Mucosa of descending colon (tissue), 3 donors: ENCODE measurements at regions not wholly inside any gene's neighbourhood (a gene's known extent, or its start where the extent isn't known, plus 50 kb on each side); places are given as distances from the start of the nearest gene placed in this dataset.

Experiments
- ATAC-seq: fragments of 200-7000 bp; cut with Tn5 transposase; one replicate; pipeline ENCODE4 v1.9.1; 2020; ENCODE audit warnings: mild to moderate bottlenecking, moderate library complexity
- DNase-seq, 3 donors: peaks; one replicate each; pipeline ENCODE4 v3.0.0-alpha.2; 2020
- H3K36me3 ChIP-seq: fragments of 200-600 bp; one replicate; pipeline ENCODE4 v1.8.0; 2021; ENCODE audit warnings: low read depth, mild to moderate bottlenecking
- H3K4me1 ChIP-seq: fragments of 200-600 bp; one replicate; pipeline ENCODE4 v1.8.0; 2021; ENCODE audit warnings: low read depth, mild to moderate bottlenecking
- H3K4me3 ChIP-seq: fragments of 200-600 bp; one replicate; pipeline ENCODE4 v1.8.0; 2021; ENCODE audit warnings: mild to moderate bottlenecking
- H3K9me3 ChIP-seq: fragments of 200-600 bp; one replicate; pipeline ENCODE4 v1.8.0; 2021; ENCODE audit warnings: mild to moderate bottlenecking
- intact Hi-C, 2 donors: fragments of 100-400 bp; cut with DNase I in 1 of 2; cut with micrococcal nuclease in 1 of 2; formaldehyde crosslinking; loops; one replicate each; pipeline versions ENCODE4 v1.11.0 to v1.11.1; 2022; cut with DNase I, micrococcal nuclease
- TF ChIP-seq, protein P1 (sequence below): fragments of 200-600 bp; IDR thresholded peaks from one replicate; pipeline ENCODE4 v1.8.0; 2022; ENCODE audit warnings: antibody characterized with exemption, mild to moderate bottlenecking
- donor health status: DM: no; HTN: no; CAD: no; lungs with moderate emphysema.
- donor health status: DM: no; HTN: no; CAD: no.
- donor health status: DM: no; HTN: yes; CAD: no.

DNA sequence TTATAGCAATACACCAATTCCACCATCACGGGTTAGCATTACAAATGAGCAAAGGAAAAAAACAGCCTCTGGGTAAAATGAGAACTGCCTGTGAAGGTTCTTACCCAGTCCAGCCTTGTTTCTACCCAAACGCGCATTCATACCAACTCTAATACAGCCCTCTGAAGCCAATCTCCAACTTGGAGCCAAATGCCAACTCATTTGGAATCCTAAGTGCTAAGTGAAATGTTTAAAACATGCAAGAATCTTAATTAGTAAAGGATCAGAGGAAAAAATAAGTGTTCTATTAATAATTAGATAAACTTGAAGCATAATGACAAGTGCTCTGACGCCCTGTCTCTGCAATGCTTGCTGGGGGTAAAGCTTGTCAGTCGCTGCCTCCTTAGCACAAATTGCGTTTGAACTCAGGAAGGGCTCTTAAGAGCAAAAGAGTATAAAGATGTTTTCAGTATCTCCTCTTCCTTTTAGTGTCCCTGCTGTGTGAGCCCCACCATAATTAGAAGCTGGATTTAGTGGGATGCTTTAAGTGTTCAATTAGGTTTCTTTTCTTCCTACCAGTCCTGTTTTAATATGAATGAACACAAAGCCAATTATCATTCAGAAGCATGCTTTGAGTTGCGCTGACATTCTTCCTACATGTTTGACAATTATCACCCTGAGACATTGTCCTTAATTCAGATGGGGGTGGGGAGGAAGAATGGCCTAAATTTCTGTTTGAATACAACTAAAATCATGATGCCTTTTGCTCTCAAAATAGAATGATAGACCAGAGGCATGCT, 537.6 kb downstream of the DTWD2 start:
- DNase-seq (no peak), ATAC-seq (no peak)
- TF ChIP-seq, protein P1, sequence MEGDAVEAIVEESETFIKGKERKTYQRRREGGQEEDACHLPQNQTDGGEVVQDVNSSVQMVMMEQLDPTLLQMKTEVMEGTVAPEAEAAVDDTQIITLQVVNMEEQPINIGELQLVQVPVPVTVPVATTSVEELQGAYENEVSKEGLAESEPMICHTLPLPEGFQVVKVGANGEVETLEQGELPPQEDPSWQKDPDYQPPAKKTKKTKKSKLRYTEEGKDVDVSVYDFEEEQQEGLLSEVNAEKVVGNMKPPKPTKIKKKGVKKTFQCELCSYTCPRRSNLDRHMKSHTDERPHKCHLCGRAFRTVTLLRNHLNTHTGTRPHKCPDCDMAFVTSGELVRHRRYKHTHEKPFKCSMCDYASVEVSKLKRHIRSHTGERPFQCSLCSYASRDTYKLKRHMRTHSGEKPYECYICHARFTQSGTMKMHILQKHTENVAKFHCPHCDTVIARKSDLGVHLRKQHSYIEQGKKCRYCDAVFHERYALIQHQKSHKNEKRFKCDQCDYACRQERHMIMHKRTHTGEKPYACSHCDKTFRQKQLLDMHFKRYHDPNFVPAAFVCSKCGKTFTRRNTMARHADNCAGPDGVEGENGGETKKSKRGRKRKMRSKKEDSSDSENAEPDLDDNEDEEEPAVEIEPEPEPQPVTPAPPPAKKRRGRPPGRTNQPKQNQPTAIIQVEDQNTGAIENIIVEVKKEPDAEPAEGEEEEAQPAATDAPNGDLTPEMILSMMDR: no peak
- intact Hi-C loops: no loop called here
- Histone ChIP-seq H3K9me3 (no peaks in the 10 kb centered on the region), H3K36me3 (no peaks in the 10 kb centered on the region), H3K4me3 (no peak overlapping the region), H3K4me1 (no peaks in the 10 kb centered on the region)

DNA sequence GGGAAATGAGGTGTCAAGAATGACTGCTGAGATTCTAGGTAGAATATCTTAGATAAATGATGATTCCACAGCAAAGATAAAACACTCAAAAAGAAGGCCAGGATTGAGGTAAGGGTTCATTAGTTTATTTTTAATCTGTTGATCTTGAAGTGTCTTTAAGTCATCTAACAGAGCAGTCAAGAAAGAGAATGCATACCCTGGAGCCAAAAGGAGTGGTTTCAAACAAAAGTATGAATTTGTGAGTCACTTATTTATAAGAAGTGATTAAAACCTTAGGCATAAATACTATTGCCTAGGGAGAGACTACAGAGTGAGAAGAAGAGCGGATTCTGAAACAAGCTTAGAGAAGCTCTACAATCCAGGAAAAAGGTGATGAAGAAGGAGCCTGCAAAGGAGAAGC, 541.0 kb downstream of the DTWD2 start:
- DNase-seq (no peak), ATAC-seq (no peak)
- TF ChIP-seq, protein P1: no peak
- no peak overlapping the region for H3K4me3 ChIP-seq
- no peaks in the 10 kb centered on the region for H3K36me3 ChIP-seq
- H3K9me3 ChIP-seq: no peaks in the 10 kb centered on the region
- no peaks in the 10 kb centered on the region for H3K4me1 ChIP-seq
- intact Hi-C loops: no loop called here

DNA sequence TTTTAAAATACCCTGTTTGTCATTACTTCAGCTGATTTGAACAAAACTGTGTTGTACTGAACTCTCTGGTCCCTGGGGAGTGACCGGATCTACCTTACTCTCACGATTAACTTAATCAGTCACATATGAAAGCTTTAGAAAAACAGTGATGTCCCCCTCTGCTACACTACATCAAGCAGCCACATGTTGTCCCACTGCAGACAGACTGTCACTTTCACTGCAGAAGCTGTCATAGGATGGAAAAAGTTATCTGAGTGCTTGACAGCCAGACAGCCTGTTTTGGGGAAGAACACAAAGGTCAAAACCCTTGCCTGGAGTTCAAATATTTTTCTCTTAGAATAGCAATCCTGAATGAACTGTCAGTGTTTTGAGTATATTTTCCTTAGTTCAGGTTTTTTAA, 546.4 kb downstream of the DTWD2 start:
- Histone ChIP-seq H3K9me3 (no peaks in the 10 kb centered on the region), H3K4me3 (no peak overlapping the region), H3K4me1 (no peaks in the 10 kb centered on the region), H3K36me3 (no peaks in the 10 kb centered on the region)
- DNase-seq (no peak), ATAC-seq (no peak)
- TF ChIP-seq, protein P1: no peak
- intact Hi-C loops: no loop called here

DNA sequence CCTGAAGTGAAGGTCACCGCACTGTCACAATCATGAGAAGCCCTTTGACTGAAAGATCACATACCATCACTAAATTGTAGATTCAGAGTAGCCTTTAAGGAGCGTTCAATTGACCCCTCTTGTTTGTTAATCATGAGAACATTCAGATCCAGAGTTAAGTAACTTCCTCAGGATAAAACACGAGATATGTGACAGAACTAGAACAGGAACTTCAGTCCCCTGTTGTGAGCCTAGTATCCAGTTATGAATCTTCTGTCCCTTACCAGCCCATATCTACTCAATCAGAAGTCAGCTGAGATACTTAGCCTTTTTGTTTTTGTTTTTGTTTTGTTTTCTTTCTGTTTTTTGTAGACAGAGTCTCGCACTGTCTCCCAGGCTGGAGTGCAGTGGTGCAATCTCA, 547.3 kb downstream of the DTWD2 start:
- ATAC-seq (no peak), DNase-seq (no peak)
- Histone ChIP-seq H3K9me3 (no peaks in the 10 kb centered on the region), H3K36me3 (no peaks in the 10 kb centered on the region), H3K4me1 (no peaks in the 10 kb centered on the region), H3K4me3 (no peak overlapping the region)
- TF ChIP-seq, protein P1: no peak
- intact Hi-C loops: no loop called here

DNA sequence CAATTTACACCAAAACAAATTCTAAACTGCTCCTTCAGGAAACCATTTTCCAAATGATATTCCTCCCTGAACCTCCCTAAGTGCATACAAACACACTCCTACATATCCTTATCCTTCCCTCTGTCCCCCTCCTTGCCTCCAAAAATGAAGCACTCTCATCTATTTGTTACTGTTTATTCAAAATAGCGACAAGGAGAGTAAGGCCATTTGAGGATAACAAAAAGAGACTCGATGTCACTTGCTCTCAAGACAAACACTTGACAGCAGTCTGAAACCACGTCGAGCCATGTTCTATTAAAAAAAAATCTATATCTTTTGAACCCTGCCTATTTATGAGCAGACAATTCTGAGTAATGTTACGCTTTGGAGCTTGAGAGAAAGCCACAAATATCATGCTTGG, 547.9 kb downstream of the DTWD2 start:
- Histone ChIP-seq H3K36me3 (no peaks in the 10 kb centered on the region), H3K4me3 (no peak overlapping the region), H3K4me1 (no peaks in the 10 kb centered on the region), H3K9me3 (no peaks in the 10 kb centered on the region)
- intact Hi-C loops: no loop called here
- TF ChIP-seq, protein P1: no peak
- ATAC-seq: no peak
- no peak for DNase-seq

DNA sequence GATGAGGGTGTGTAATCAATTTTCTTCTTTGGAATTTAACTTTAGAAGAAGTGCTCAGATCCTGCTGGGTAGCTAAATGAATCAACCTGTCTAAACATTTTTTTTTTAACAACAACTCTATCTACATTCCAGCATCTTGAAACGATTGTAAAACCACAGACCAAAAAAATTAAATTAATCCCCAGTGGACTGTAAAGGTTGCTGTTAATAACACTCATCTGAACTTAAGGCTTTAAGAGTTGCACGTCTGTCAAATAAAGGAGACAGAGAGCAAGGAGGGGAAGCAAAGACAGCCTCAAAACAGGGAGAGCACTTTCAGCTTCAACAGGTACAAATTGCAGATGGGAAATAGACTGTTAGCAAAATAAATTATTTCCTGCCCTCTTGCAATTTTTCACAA, 548.5 kb downstream of the DTWD2 start:
- H3K36me3 ChIP-seq: no peaks in the 10 kb centered on the region
- H3K4me1 ChIP-seq: no peaks in the 10 kb centered on the region
- H3K4me3 ChIP-seq: no peak overlapping the region
- H3K9me3 ChIP-seq: no peaks in the 10 kb centered on the region
- ATAC-seq (no peak), DNase-seq (no peak)
- TF ChIP-seq, protein P1: no peak
- intact Hi-C loops: no loop called here
